ENCODE measurements at regions not wholly inside any gene's neighbourhood (a gene's known extent, or its start where the extent isn't known, plus 50 kb on each side); places are given as distances from the start of the nearest gene placed in this dataset.
"Not testable (repeated sequence)": the region's sequence is repeated elsewhere in the genome, so short reads cannot be mapped to it uniquely, and the experiment has no call there.

DNA sequence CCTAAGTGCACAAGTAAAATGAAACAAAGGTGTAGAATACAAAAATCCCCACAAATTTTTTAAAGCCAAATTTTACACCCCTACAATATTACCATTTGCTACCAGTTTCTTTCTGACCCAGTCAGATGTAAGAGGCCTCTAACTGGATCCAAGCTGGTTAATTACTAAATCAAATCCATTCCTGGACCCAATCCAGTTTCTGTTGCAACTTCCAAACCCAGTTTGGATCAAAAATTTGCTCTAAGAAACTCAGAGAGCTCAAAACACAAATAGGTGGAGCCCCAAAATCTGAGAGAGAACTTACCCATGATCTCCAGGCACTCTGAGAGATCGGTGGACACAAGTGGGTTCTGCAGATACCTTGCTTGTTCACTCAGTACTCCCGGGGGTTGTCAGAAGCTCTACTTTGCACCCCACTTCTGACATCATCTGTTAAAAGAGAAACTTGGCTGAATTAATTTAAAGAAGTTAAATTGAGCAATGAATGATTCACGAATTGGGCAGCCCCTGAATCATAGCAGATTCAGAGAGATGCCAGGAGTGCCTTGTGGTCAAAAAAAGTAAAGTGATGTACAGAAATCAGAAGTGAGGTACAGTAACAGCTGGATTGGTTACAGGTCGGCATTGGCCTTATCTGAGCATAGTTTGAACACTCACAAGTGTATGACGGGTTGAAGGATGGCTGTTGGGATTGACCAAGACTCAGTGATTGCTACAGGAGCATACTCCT is 448.0 kb downstream of the KCNT2 start:
- DNase-seq, result no peak

DNA sequence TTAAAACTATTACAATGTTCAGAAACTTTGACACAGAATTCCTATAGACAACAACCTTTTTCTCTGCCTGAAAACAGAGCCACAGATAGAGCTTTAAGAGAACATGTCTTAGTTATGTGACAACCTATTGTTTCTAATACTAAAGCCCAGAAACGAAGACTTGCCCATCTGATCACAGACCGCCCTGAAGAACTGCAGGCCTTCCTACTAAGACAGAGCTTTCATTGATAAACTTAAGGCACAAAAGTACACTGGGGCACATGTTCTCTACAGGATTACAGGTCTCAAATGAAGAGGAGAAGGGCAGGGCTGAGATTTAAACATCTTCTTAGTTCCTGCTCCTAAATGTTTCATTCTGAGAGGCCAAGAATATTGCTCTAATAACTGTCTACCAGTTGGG is 452.7 kb downstream of the KCNT2 start:
- no peak for DNase-seq

DNA sequence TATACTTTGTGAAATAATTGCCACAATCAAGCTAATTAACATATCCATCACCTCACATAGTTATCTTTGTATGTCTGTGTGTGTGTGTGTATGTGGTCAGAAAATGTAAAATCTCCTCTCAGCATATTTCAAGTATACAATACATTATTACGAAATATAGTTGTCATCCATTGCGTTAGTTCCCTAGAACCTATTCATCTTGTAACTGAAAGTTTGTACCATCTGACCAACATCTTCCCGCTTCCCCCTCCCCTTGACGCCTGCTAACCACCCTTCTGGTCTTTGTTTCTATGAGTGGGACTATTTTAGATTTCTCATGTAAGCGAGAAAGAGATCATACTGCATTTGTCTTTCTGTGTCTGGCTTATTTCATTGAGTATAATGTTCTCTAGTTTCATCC is 455.3 kb downstream of the KCNT2 start:
- no peak for DNase-seq

DNA sequence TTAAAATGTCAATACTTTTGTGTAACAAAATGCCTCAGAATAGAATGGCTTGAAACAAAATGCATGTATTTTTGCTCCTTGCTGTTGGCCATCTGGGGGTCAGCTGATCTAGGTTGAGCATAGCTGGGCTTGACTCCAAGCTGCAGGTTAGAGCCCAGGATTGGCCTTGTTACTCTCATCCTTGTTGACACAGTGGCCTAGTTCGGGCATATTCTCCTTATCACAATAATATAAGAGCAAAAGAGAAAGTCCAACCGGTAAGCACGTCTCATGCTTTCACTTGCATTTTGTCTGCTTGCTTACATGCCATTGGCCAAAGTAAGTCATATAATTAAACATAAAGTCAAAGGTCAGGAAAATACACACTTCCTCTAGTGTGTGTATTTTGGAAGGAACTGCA is 456.2 kb downstream of the KCNT2 start:
- no peak for DNase-seq

- DNase-seq, result peak; percentile 39
Measured at GRCh38 chr1:196148367-196148970, 459.8 kb downstream of the KCNT2 start.

- DNase-seq, result no peak
Measured at GRCh38 chr1:196147530-196147929, 460.7 kb downstream of the KCNT2 start.

- DNase-seq, result not testable (repeated sequence)
Measured at GRCh38 chr1:196145151-196145550, 463.1 kb downstream of the KCNT2 start.

GRCh38 chr1:196144588-196144987 is 463.7 kb downstream of the KCNT2 start:
- DNase-seq, result no peak

GRCh38 chr1:196143602-196144342 is 464.5 kb downstream of the KCNT2 start:
- DNase-seq, result peak; percentile 7

DNA sequence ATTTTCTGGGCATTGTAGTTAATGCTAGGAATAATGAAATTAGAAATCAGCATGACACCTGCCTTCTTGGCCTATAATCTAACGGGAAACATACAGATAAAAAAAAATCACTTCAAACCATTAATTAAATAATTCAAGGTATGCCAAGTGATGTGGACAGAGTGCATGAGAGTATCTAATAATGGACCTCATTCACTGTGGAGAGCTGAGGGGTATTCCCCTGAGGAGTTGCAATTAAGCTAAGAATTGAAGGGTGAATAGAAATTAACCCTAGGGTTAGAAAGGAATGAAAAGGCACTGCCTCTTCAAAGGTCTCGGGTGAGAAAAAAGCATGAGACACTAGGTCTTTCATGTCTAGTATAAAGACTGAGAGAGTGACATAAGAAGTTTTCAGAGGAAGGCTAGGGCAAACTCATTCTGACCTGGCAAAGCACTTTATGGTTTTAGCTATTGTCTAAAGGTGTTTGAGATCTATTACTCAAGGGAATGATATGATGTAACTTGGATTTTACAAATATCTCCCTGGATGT is 466.1 kb downstream of the KCNT2 start:
- DNase-seq, result no peak

- no peak for DNase-seq
Measured at GRCh38 chr1:196136396-196136795, 471.8 kb downstream of the KCNT2 start.

GRCh38 chr1:196131691-196132090 is 476.5 kb downstream of the KCNT2 start:
- no peak for DNase-seq

- no peak for DNase-seq
Measured at GRCh38 chr1:196128835-196129234, 479.4 kb downstream of the KCNT2 start.

DNA sequence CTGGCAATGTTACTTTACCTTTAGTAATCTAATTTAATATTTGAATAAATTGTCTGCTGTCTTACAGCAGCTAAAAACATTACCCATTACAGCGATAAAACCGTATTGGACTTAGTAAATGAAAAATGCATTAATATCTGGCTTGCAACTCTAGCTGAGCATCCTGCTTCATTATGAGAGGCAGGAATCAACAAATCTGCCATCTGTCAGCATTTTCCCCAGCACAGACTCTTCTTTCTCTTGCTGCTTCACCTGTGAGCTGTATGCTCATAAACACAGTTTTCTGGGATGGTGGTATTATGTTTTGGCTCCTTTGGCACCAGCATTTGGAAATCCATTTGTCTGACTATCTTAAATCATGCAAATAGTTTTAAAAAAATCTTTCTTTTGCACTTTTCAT is 487.1 kb downstream of the KCNT2 start:
- no peak for DNase-seq

DNA sequence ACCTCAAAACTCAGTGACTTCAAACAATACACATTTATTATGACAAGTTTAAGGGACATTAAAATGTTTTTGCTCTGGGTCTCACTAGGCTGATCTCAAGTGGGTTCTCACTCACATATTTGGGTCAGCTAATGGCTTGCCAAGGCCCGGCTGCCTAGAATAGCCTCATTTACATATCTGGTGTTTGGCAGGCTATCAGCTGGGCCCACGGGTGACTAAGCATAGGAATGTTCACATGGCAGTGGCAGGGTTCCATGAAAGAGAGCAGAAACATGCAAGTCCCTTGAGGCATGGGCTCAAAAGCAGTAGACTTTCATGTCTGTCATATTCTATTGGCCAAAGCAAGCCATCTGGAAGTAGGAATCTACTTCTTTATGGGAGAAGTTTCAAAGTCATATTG is 492.6 kb downstream of the KCNT2 start:
- DNase-seq, result no peak

DNA sequence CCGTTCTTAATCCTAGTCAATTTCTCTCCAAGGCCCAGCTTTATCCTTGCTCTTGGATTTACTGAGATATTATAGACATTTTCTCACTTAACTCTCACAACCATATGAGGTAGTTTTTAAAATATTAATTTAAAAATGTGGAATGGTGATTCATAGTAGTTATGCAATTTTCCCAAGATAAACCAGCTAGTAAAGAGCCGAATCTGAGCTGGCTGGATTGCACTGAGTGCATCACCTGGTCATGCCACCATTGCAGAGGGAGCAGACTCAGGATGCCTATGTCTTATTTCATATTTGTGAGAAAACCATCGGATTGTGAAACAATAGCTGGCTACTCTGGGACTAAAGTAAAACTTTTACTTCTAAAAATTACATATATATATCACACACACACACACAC is 494.0 kb downstream of the KCNT2 start:
- no peak for DNase-seq

DNA sequence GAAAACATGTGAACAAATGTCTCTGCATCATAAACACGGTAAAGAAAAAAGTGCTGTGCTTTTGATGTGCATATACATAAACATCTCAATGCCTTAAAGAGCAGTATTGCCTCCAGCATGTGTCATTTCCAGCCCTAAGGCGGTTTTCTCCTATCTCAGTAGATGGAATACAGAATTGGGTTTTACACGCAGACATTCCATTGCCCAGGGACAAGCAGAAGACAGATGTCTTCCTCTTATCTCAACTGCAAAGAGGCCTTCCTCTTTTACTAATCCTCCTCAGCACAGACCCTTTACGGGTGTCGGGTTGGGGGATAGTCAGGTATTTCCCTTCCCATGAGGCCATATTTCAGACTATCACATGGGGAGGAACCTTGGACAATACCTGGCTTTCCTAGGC is 499.2 kb downstream of the KCNT2 start:
- not testable (repeated sequence) for DNase-seq

- no peak for DNase-seq
Measured at GRCh38 chr1:196105901-196106300, 502.3 kb downstream of the KCNT2 start.

GRCh38 chr1:196102826-196103225 is 505.4 kb downstream of the KCNT2 start:
- DNase-seq, result no peak

DNA sequence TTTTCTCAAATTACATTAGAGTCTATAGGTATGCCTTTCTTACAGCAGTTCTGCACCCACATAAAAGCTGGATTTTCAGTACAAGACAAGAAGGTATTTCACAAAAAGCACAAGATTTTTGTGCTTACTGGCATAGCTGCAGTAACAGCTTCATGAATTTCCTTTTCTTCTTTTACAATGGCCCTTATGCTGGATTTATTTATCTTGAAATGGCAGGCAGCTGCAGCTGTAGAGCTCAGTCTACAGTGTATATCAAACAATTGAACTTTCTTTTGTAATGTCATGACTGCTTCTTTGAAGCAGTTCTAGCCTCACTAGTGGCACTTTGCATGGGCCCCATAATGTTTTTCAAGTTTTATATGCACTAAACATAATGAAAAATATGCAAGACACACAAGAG is 510.2 kb downstream of the KCNT2 start:
- no peak for DNase-seq

GRCh38 chr1:196094821-196095220 is 513.4 kb downstream of the KCNT2 start:
- DNase-seq, result no peak

DNA sequence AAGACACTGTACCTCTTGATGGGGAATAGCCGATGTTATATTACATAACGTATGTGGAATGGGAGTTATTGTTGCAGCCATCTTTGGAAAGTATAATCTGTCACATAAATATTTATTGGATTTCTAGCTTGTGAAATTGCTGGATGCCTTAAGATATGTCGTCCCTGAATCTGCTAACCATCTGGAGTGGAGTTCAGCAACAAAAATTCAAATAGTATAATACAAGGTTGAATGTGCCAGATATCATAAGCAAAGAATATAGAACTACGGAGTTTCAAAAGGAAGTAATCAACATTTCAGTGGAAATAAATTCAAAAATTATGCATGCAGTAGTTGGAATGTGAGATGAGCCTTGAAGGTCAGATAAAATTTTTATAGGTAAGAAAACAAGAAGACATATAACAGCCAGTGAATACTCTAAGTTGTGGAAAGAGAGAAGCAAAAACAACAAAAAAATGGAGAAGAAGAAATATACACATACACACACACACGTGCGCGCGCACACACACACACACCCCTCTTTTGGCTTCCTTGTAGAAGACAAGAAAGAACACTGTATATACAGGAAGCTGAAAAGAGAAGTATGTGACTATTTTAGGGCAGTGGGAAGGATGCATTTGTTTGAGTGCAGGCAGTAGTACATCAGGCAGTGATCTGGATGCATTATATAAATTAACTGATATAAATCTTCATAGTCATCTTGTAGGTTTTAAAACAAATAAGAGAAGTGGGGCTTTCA is 516.7 kb downstream of the KCNT2 start:
- DNase-seq, result no peak

- no peak for DNase-seq
Measured at GRCh38 chr1:196090226-196090625, 518.0 kb downstream of the KCNT2 start.

All from RPMI8226 (cell line).